ENCODE measurements at regions not wholly inside any gene's neighbourhood (a gene's known extent, or its start where the extent isn't known, plus 50 kb on each side); places are given as distances from the start of the nearest gene placed in this dataset.

DNA sequence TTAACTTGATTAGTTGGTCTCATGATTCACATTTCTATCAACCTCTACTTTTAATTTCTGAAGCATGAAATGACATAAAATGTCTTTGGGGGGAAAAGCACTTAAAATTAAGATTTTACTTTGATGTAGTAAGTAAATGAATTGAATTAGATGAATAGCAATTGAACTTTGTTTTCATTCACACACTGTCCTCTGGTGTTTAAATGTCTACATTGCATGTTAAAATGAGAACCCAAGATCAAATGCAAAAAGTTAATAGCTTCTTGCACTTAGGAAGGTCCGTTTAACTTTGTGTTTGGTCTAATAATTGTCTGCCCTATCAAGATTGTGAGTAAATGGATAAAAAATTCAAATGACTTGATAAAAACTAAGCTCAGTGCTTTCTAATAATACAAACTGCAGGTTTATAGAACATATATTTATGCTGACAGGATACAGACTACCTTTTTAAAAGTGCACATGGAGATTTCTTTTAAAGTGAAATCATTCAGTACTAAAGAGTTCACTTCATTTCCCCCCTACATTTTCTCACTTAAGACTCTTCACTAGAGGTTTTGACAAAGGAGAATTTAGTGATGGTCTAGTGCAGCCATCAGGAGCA lies 156.2 kb upstream of the NABP1 start:
- TF ChIP-seq, protein P1, sequence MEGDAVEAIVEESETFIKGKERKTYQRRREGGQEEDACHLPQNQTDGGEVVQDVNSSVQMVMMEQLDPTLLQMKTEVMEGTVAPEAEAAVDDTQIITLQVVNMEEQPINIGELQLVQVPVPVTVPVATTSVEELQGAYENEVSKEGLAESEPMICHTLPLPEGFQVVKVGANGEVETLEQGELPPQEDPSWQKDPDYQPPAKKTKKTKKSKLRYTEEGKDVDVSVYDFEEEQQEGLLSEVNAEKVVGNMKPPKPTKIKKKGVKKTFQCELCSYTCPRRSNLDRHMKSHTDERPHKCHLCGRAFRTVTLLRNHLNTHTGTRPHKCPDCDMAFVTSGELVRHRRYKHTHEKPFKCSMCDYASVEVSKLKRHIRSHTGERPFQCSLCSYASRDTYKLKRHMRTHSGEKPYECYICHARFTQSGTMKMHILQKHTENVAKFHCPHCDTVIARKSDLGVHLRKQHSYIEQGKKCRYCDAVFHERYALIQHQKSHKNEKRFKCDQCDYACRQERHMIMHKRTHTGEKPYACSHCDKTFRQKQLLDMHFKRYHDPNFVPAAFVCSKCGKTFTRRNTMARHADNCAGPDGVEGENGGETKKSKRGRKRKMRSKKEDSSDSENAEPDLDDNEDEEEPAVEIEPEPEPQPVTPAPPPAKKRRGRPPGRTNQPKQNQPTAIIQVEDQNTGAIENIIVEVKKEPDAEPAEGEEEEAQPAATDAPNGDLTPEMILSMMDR (IDR thresholded peaks at IDR 0.05; ENCODE audit: borderline replicate concordance, extremely low read depth, low read length, poor library complexity, severe bottlenecking): peak; percentile 78
- TF ChIP-seq EZH2 (IDR thresholded peaks at IDR 0.05; ENCODE audit: borderline replicate concordance, low read depth, low read length, severe bottlenecking): no peak
